Esophagus squamous epithelium (tissue), 4 donors: ENCODE measurements at regions not wholly inside any gene's neighbourhood (a gene's known extent, or its start where the extent isn't known, plus 50 kb on each side); places are given as distances from the start of the nearest gene placed in this dataset.

Experiments used
- POLR2A ChIP-seq, 4 donors: fragments of 450-650 bp; IDR thresholded peaks; one replicate each; pipeline ENCODE4 v1.6.1; 2017; ENCODE audit warnings: antibody characterized with exemption in 4 of 4, mild to moderate bottlenecking in 4 of 4, moderate library complexity in 3 of 4
- TF ChIP-seq, protein P1 (sequence below), 6 experiments: fragments of 450-650 bp in 4 of 6; fragments of 200-600 bp in 2 of 6; sonication (generic) in 2 of 6; IDR thresholded peaks; one replicate each; pipeline ENCODE4 v1.5.1; 2016 to 2019; ENCODE audit warnings: antibody characterized with exemption in 6 of 6, mild to moderate bottlenecking in 4 of 6, moderate library complexity in 4 of 6

DNA sequence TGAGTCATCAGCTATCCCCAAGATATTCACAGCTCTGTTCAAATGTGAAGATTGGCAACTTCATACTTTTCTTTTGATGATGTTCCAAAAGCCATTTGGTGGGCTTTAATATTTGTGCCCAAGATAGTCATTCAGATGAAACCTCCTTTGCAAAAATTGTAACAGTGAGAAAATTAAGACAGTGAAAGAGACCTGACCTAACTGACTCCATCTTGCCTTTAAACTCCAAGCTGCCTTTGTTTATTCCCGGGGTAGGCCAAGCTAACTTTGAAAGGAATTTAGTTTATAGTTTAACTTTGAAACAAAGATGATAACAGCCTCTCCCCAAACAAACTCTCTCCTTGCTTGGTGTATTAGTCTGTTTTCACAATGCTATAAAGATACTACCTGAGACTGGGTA lies 221.1 kb downstream of the KTN1 start:
- TF ChIP-seq, protein P1, sequence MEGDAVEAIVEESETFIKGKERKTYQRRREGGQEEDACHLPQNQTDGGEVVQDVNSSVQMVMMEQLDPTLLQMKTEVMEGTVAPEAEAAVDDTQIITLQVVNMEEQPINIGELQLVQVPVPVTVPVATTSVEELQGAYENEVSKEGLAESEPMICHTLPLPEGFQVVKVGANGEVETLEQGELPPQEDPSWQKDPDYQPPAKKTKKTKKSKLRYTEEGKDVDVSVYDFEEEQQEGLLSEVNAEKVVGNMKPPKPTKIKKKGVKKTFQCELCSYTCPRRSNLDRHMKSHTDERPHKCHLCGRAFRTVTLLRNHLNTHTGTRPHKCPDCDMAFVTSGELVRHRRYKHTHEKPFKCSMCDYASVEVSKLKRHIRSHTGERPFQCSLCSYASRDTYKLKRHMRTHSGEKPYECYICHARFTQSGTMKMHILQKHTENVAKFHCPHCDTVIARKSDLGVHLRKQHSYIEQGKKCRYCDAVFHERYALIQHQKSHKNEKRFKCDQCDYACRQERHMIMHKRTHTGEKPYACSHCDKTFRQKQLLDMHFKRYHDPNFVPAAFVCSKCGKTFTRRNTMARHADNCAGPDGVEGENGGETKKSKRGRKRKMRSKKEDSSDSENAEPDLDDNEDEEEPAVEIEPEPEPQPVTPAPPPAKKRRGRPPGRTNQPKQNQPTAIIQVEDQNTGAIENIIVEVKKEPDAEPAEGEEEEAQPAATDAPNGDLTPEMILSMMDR (IDR thresholded peaks at IDR 0.05): no peak
- TF ChIP-seq POLR2A (IDR thresholded peaks at IDR 0.05): no peak
